ENCODE measurements at regions not wholly inside any gene's neighbourhood (a gene's known extent, or its start where the extent isn't known, plus 50 kb on each side); places are given as distances from the start of the nearest gene placed in this dataset.

DNA sequence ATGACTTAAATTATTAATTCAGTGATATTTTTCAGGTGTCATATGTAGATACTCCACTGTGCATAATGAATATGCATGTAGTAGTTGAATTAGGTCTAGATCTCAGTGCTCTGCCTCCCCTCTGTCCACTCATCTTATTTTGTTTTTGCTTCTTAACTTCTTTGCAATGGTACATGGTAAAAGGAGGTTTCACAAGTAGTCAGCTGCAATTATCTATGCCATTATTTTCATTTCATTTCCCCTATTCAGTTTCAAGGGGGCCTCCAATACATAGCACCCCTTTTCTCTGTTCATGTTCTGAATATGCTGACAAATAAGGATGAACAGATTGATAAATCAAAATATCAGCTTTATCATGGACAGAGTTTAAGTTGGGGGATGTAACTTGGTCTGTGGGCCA, 511.6 kb upstream of the ZNF608 start:
- TF ChIP-seq POLR2A (IDR thresholded peaks at IDR 0.05) (no peak), EP300 (IDR thresholded peaks at IDR 0.05) (no peak)
- TF ChIP-seq, protein P1, sequence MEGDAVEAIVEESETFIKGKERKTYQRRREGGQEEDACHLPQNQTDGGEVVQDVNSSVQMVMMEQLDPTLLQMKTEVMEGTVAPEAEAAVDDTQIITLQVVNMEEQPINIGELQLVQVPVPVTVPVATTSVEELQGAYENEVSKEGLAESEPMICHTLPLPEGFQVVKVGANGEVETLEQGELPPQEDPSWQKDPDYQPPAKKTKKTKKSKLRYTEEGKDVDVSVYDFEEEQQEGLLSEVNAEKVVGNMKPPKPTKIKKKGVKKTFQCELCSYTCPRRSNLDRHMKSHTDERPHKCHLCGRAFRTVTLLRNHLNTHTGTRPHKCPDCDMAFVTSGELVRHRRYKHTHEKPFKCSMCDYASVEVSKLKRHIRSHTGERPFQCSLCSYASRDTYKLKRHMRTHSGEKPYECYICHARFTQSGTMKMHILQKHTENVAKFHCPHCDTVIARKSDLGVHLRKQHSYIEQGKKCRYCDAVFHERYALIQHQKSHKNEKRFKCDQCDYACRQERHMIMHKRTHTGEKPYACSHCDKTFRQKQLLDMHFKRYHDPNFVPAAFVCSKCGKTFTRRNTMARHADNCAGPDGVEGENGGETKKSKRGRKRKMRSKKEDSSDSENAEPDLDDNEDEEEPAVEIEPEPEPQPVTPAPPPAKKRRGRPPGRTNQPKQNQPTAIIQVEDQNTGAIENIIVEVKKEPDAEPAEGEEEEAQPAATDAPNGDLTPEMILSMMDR (IDR thresholded peaks at IDR 0.05): no peak

Measured in tibial nerve (tissue), 4 donors.